ENCODE measurements at regions not wholly inside any gene's neighbourhood (a gene's known extent, or its start where the extent isn't known, plus 50 kb on each side); places are given as distances from the start of the nearest gene placed in this dataset.

- intact Hi-C loops (cut with DNase I), result no loop called here
- DNase-seq (no peak), ATAC-seq (no peak)
- no peak for TF ChIP-seq CTCF (IDR thresholded peaks at IDR 0.05)
- H3K36me3 ChIP-seq, result no peaks in the 10 kb centered on the region
- no peaks in the 10 kb centered on the region for H3K27me3 ChIP-seq (ENCODE audit: low read depth)
- H3K27ac ChIP-seq, result no peak overlapping the region
- no peaks in the 10 kb centered on the region for H3K9me3 ChIP-seq
- no peak overlapping the region for H3K4me3 ChIP-seq
- H3K4me1 ChIP-seq, result no peaks in the 10 kb centered on the region
Measured at GRCh38 chr3:144259267-144259666, 287.6 kb downstream of the DIPK2A start.

GRCh38 chr3:144263706-144264105 lies 292.1 kb downstream of the DIPK2A start:
- DNase-seq, result no peak
- Histone ChIP-seq H3K4me1 (no peaks in the 10 kb centered on the region), H3K9me3 (no peaks in the 10 kb centered on the region), H3K36me3 (no peaks in the 10 kb centered on the region), H3K4me3 (no peak overlapping the region), H3K27me3 (ENCODE audit: low read depth) (no peaks in the 10 kb centered on the region), H3K27ac (no peak overlapping the region)
- intact Hi-C loops (cut with DNase I), result no loop called here
- TF ChIP-seq CTCF (IDR thresholded peaks at IDR 0.05), result no peak
- ATAC-seq, result no peak

GRCh38 chr3:144264350-144264749 lies 292.7 kb downstream of the DIPK2A start:
- Histone ChIP-seq H3K9me3 (no peaks in the 10 kb centered on the region), H3K4me1 (no peaks in the 10 kb centered on the region), H3K36me3 (no peaks in the 10 kb centered on the region), H3K4me3 (no peak overlapping the region), H3K27me3 (ENCODE audit: low read depth) (no peaks in the 10 kb centered on the region), H3K27ac (no peak overlapping the region)
- ATAC-seq (no peak), DNase-seq (no peak)
- no peak for TF ChIP-seq CTCF (IDR thresholded peaks at IDR 0.05)
- intact Hi-C loops (cut with DNase I), result no loop called here

GRCh38 chr3:144264794-144265193 lies 293.2 kb downstream of the DIPK2A start:
- Histone ChIP-seq H3K27ac (no peak overlapping the region), H3K27me3 (ENCODE audit: low read depth) (no peaks in the 10 kb centered on the region), H3K4me3 (no peak overlapping the region), H3K36me3 (no peaks in the 10 kb centered on the region), H3K9me3 (no peaks in the 10 kb centered on the region), H3K4me1 (no peaks in the 10 kb centered on the region)
- ATAC-seq (no peak), DNase-seq (no peak)
- no peak for TF ChIP-seq CTCF (IDR thresholded peaks at IDR 0.05)
- intact Hi-C loops (cut with DNase I), result no loop called here

- DNase-seq (no peak), ATAC-seq (no peak)
- intact Hi-C loops (cut with DNase I), result no loop called here
- H3K36me3 ChIP-seq, result no peaks in the 10 kb centered on the region
- no peak for TF ChIP-seq CTCF (IDR thresholded peaks at IDR 0.05)
- H3K27ac ChIP-seq, result no peak overlapping the region
- H3K9me3 ChIP-seq, result no peaks in the 10 kb centered on the region
- H3K4me1 ChIP-seq, result no peaks in the 10 kb centered on the region
- no peak overlapping the region for H3K4me3 ChIP-seq
- no peaks in the 10 kb centered on the region for H3K27me3 ChIP-seq (ENCODE audit: low read depth)
Measured at GRCh38 chr3:144265542-144266100, 294.0 kb downstream of the DIPK2A start.

GRCh38 chr3:144270100-144270499 lies 298.5 kb downstream of the DIPK2A start:
- no peaks in the 10 kb centered on the region for H3K4me1 ChIP-seq
- intact Hi-C loops (cut with DNase I), result no loop called here
- H3K36me3 ChIP-seq, result no peaks in the 10 kb centered on the region
- no peak overlapping the region for H3K27ac ChIP-seq
- no peak overlapping the region for H3K4me3 ChIP-seq
- no peaks in the 10 kb centered on the region for H3K27me3 ChIP-seq (ENCODE audit: low read depth)
- ATAC-seq (no peak), DNase-seq (no peak)
- no peaks in the 10 kb centered on the region for H3K9me3 ChIP-seq
- no peak for TF ChIP-seq CTCF (IDR thresholded peaks at IDR 0.05)

All from lower lobe of right lung (tissue), 2 donors.